ENCODE measurements at regions not wholly inside any gene's neighbourhood (a gene's known extent, or its start where the extent isn't known, plus 50 kb on each side); places are given as distances from the start of the nearest gene placed in this dataset.

GRCh38 chr11:25958045-25958444 lies 373.9 kb upstream of the ANO3 start:
- no peak for DNase-seq

GRCh38 chr11:25961539-25961938 lies 370.4 kb upstream of the ANO3 start:
- DNase-seq = no peak

GRCh38 chr11:25970726-25971508 lies 361.0 kb upstream of the ANO3 start:
- DNase-seq = no peak

- no peak for DNase-seq
These were observed 351.8 kb upstream of the ANO3 start for GRCh38 chr11:25980091-25980490.

GRCh38 chr11:25981998-25982397 lies 349.9 kb upstream of the ANO3 start:
- DNase-seq = peak in 5 of 56 donors; percentile 1 to 23 (median 2)

GRCh38 chr11:25983280-25983679 lies 348.6 kb upstream of the ANO3 start:
- DNase-seq = no peak

GRCh38 chr11:25988178-25988577 lies 343.8 kb upstream of the ANO3 start:
- no peak for DNase-seq

- no peak for DNase-seq
These were observed 341.5 kb upstream of the ANO3 start for GRCh38 chr11:25990406-25990805.

GRCh38 chr11:25991476-25991875 lies 340.5 kb upstream of the ANO3 start:
- no peak for DNase-seq

GRCh38 chr11:25992294-25992693 lies 339.6 kb upstream of the ANO3 start:
- no peak for DNase-seq

- no peak for DNase-seq
These were observed 338.9 kb upstream of the ANO3 start for GRCh38 chr11:25993016-25993415.

- no peak for DNase-seq
These were observed 320.5 kb upstream of the ANO3 start for GRCh38 chr11:26011474-26011873.

GRCh38 chr11:26014456-26015115 lies 317.3 kb upstream of the ANO3 start:
- DNase-seq = no peak

GRCh38 chr11:26017322-26017860 lies 314.5 kb upstream of the ANO3 start:
- no peak for DNase-seq

GRCh38 chr11:26017903-26018302 lies 314.0 kb upstream of the ANO3 start:
- no peak for DNase-seq

- no peak for DNase-seq
These were observed 313.6 kb upstream of the ANO3 start for GRCh38 chr11:26018336-26018735.

GRCh38 chr11:26019386-26019785 lies 312.5 kb upstream of the ANO3 start:
- DNase-seq = no peak

- DNase-seq = no peak
These were observed 310.9 kb upstream of the ANO3 start for GRCh38 chr11:26021017-26021416.

- no peak for DNase-seq
These were observed 308.9 kb upstream of the ANO3 start for GRCh38 chr11:26023057-26023456.

GRCh38 chr11:26025676-26026075 lies 306.3 kb upstream of the ANO3 start:
- no peak for DNase-seq

GRCh38 chr11:26026078-26026477 lies 305.9 kb upstream of the ANO3 start:
- no peak for DNase-seq

- no peak for DNase-seq
These were observed 304.0 kb upstream of the ANO3 start for GRCh38 chr11:26027887-26028286.

GRCh38 chr11:26028393-26028911 lies 303.5 kb upstream of the ANO3 start:
- DNase-seq = no peak
